HG03558 (cell line): ENCODE measurements at regions not wholly inside any gene's neighbourhood (a gene's known extent, or its start where the extent isn't known, plus 50 kb on each side); places are given as distances from the start of the nearest gene placed in this dataset.
A peak's percentile ranks its signal among the peaks of the same experiment; 100 is the strongest.

ENCODE experiments used
- ATAC-seq: cut with Tn5 transposase; IDR thresholded peaks from one replicate; pipeline ENCODE4 v1.9.1; 2021; ENCODE audit warnings: moderate number of reproducible peaks; ENCODE audit not compliant: unreplicated experiment; ENCODE audit errors: extremely low read depth

DNA sequence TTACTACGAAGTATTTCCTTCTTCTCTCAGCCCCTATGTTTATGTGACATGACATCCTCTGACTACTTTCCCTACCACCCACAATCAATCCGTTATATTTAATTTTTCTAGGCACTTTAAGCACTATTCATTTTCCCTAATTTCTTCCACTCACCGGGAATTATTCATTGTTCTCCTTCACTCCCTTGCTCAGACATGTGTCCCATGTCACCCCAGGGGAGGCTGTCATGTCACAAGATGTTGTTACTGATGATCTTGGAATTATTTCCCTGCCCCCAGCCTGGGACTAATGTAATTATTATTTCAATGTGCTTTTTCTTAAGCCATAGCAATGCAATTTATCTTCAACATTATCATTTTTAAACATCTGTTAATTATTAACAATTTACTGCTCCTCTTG, 317.2 kb downstream of the PHF14 start:
- ATAC-seq, result no peak

DNA sequence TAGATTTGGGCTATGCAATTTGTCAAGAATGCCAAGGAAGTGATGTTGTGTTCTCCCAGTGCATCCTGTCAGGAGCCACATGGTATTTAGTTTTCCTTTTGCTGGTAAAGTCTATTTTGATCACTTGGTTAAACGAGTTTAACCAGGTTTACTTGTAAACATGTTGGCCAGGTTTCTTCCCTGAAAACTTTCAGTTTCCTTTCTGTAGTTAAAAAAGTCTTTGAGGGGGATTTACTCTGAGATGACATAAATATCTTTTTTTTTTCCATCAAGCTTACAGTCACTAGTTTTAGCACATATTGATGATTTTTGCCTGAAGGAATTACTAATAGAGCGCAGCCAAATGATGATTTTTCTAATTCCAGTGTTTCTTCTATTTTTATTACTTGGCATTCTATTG, 320.5 kb downstream of the PHF14 start:
- ATAC-seq, result no peak

DNA sequence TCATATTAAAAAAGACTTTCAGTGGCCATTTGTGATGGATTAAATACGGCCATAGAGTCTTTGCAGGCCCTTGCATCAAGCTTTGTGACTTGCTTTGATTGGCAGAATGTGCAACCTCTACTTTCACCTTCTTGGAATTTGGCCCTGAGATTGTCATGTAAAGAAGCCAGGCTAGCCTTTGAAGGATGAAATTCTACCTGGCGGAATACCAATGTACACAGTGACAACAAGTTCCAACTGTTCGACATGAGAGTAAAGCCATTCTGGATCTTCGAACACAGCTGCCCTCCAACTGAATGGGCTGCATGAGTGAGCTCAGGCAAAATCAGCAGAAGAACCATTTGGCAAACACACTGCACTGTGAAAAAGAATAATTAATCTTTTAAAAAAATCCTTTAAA, 321.3 kb downstream of the PHF14 start:
- no peak for ATAC-seq

DNA sequence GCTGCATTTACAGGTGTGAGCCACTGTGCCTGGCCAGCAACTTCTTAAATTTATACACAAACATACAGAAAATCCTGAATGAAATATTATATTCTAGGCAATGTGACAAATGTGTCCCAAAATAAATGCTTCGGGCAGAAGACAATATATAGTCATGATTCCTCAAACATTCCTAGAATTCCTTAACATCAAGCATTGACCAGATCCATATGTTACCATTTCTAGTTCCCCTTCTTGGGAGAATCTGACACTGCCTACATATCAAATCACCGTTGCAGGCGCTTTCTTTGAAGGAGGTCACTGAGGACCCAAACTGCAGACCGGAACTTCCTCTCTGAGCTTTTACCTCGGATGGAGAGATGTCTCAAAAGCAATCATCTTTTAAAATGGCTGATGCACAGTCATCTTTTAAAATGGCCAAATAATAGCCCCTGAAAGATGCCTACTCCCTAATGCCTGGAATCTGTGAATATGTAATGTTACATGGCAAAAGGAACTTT, 323.5 kb downstream of the PHF14 start:
- no peak for ATAC-seq

DNA sequence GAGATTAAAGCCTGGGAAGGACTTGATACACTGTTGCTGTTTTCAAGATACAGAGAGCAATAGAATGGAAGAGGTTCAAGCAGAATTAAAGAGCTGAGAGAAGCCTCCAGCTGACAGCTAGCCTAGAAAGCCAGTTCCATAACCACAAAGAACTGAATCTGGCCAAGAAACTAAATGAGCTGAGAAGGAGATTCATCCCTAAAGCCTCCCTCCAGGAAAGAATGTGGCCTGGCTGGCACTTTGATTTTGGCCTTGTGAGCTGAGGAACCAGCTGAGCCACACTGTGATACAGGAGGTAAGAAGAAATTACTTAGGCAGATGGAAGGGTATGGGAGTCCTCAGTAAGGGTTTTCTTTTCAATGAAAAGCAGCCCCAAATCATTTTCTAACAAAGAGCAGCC, 324.1 kb downstream of the PHF14 start:
- no peak for ATAC-seq

DNA sequence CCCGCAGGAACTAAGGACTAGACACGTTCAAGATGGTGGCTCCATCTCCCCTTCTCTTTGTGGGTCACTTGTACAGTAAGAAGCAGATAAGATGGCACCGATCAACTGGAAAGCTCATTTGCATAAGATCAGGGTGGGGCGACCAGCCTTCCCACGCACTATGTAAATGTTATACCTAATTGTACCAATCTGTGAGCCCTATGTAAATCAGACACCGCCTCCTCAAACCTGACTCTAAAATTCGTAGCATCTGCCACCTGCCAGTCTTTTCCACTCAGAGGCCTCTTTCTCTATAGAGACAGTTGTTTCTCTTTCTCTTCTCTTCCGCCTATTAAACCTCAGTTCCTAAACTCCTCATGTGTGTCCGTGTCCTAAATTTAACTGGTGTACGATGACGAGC, 324.5 kb downstream of the PHF14 start:
- ATAC-seq, result no peak

DNA sequence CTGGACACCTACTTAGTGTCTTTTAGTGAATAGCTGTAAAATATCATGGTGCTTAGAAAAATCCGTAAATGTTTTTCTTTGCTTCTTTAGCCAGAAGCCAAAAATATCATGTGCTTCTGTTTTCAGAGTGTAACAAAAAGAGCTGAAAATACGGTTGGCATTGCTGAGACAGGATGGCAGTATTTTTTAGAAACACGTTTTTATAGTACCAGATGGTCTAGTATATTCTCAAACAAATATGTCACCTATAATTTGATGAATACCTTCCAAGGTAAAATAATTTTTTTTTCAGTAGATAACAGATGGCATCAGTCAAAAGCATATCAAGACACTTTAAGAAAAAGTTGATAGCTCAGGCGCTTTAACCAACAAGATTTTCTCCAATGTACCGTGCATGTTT, 326.6 kb downstream of the PHF14 start:
- no peak for ATAC-seq

DNA sequence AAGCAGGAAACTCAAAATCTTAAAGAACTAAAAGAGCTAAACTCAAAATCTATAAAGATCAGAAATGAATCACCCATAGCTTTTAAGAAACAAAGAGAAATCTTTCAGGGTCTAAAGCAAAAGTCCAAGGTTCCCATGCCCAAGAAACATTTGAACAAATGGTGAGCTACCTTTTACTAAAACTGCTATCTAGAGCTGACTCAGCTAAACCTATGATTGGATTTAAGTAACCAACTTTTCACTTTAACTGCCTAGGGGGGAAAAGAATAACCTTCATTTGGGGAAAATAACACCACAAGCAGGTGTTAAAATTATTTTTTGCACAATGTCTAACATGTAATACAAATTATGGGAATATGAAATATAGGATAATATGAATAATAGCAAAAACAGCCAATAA, 328.4 kb downstream of the PHF14 start:
- ATAC-seq, result no peak

DNA sequence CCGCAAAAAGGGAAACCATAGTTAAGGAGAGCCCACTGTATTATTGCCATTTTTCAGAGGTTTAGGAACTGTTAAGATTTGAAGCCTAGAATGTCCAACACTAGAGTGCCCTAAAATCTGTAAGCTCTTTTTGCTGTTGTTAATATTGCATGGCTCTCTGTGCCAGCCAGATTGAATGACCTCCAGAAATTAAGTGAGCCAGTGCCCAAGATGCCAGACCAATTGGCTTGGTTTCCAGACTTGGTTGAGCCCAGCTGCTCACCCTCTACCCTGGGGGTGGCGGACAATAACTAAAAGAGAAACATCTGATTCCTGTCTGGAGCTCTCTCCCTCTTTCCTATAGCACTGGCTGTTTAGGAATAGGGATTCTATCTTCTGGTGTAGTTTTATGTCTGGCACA, 340.1 kb downstream of the PHF14 start:
- no peak for ATAC-seq

DNA sequence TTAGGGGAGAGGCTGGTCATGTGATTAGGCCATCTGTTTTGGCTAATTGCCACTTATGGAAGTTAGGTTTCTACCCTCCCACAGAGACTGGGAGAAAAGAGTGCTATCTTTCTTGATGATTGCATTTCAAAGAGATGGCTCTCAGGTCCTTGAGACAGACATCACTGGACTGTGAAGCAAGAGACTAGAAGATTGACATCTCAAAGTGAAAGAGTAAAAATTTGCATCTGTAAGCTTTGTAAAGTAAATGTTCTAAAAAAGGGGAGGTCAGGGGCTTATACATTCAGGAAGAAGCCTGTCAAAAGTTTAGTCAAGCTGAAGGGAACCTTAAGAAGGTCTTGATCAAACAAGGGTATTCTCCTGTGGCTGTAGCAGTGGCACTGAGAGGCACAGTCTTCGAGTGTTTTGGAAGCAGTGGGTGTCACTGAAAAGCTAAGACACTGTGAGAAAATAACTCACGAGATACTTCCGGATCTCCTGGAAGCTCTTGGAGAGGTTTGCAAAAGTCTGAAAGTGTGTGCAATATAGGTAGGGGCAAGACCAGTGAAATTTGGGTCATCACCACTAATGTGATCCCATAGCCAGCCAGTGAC, 342.1 kb downstream of the PHF14 start:
- ATAC-seq, result peak; percentile 39

DNA sequence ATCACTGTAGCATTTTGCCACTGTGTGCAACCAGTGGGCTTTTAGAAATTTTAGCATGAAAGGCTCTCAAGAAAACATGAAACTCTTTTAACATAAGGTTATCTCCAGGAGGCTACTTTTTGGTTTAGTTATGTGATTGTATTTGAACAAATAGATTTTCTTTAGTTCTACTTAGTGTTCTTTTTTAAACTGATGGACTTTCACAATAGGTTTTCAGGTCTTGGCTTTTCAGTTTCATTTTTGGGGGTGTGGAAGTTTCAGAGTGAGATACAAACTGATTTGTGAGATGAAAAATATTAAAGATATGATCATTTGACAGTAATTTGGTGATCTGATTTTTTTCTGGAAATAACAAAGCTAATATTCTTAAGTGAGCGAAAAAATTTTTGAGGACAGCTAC, 344.1 kb downstream of the PHF14 start:
- no peak for ATAC-seq

DNA sequence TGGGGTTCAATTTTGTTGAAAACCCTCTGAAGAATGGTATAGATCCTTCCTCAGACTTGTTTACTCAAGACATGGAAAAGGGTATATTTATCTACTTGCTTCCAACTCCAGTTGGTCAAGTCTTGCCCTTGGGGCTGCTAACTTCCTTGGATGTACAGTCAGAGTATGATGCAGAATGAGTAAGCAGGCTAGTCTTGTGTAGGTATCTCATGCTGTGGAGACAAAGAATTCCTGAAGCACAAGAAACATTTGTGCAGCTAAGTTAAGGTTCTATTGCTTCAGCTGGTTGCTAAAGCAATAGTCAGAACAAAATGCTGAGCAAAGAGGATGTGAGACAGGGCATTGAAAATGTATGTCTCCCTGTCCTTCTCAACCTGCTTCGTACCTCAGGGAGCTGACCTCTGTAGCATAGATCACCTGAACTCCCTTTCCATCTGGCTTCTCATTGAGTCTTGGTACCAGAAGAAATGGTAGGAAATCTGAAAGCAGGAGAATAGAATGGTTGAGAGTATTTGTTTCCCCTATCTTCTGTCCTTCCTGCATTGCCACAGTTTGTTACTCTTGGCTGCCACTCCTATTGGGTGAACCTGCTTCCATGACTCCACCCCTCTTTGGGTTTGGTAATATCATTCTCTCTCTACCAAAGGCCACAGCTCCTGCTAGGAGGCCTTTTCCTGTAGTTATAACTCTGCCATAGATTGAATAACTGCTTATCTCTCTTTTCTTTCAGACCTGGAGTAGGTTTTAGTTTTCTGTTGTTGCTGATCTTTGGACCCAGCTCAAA, 346.0 kb downstream of the PHF14 start:
- ATAC-seq, result no peak
